Epithelial cell of esophagus (primary cell): ENCODE measurements at regions not wholly inside any gene's neighbourhood (a gene's known extent, or its start where the extent isn't known, plus 50 kb on each side); places are given as distances from the start of the nearest gene placed in this dataset.

Experiments
- DNase-seq: peaks from one replicate; pipeline ENCODE4 v3.0.0; 2010; ENCODE audit warnings: low read depth
- H3K4me3 ChIP-seq: 2 replicates; pipeline ENCODE4 v1.5.1; 2011; ENCODE audit warnings: mild to moderate bottlenecking, low read length, control low read depth
- CTCF ChIP-seq: IDR thresholded peaks from 2 replicates; pipeline ENCODE4 v1.5.1; 2011; ENCODE audit warnings: low read depth, mild to moderate bottlenecking, low read length, control low read depth, inconsistent platforms; ENCODE audit not compliant: insufficient read depth; ENCODE audit errors: missing control alignments

GRCh38 chr4:31702326-31702725 lies 982.2 kb downstream of the PCDH7 start:
- no peak for DNase-seq
- TF ChIP-seq CTCF: no peak
- no peak overlapping the region for H3K4me3 ChIP-seq

DNA sequence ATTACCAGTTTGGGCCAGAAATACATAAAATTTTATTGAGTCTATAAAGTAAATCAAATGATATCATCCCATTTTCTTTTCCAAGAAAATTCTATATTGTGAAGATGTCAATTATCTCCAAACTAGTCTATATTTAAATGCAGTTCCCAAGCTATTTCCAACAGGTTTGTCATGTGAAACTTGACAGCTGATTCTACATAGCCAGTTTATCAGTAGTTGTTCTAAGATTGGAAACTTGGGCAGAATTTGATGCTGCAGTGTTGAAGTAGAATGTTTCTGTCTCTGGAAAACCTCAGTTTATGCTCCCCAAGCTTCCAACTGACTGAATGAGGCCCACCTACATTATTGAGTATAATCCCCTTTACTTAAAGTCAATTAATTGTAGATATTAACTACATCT lies 994.1 kb downstream of the PCDH7 start:
- no peak for DNase-seq
- no peak for TF ChIP-seq CTCF
- H3K4me3 ChIP-seq: no peak overlapping the region

DNA sequence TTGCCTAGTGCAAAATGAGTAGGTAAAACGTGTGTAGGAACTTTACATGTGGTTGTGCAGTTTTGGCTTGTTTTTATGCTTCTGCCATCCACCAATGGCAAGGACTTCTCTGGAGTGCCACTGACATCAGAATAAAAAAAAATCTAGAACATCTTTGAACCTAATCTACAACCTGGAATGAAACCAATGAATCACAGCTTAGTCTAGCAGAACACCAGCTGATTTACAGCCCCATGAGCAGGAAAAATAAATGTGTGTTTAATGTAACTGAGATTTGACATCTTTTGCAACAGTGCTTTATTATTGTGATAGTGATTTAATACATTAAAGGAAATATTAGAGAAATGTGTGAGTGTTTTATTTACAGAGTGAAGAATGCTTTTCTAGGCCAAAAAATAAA lies 995.1 kb downstream of the PCDH7 start:
- DNase-seq: no peak
- H3K4me3 ChIP-seq: no peak overlapping the region
- TF ChIP-seq CTCF: no peak

DNA sequence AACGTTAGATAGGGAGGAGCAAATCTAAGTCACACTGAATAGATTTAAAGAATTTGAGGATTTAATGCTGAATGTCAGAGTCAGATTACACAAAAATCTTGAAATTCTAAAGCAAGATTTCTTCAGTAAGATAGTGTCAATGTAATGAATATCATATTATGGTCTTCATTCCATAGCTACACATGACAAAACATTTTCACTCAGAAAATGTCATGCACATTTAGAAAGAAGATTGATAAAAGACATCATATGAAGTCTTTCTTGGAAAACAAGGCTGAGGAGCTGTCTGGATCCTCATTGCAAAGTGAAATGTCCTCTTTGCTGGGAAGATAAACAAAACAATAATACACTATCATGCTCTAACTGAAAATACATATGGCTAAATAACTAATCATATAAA lies 1006.9 kb downstream of the PCDH7 start:
- no peak for DNase-seq
- no peak for TF ChIP-seq CTCF
- H3K4me3 ChIP-seq: no peak overlapping the region

GRCh38 chr4:31735004-31735403 lies 1014.8 kb downstream of the PCDH7 start:
- no peak for TF ChIP-seq CTCF
- DNase-seq: no peak
- H3K4me3 ChIP-seq: no peak overlapping the region

DNA sequence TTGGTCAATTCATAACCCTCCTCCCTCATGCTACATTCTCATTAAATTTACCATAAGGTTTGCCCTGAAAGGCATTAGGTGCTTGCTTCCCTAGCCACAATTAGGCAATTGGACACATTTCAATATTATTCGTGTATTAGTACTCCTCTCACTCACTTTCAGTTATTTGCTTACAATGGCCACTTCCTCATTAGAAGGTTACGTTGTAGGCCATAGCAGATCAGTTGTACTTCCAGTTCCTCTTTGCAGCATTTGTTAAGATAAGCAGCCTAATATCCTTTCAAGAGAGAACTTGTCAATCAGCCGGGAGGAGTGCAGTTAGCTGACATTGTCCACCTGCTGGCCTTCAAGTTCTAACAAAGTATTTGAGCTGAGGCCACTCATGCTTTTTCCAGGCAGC lies 1017.2 kb downstream of the PCDH7 start:
- DNase-seq: no peak
- TF ChIP-seq CTCF: no peak
- H3K4me3 ChIP-seq: no peak overlapping the region

GRCh38 chr4:31741326-31741725 lies 1021.2 kb downstream of the PCDH7 start:
- TF ChIP-seq CTCF: no peak
- peak; percentile 64 for DNase-seq
- H3K4me3 ChIP-seq: no peak overlapping the region
